ENCODE measurements at regions not wholly inside any gene's neighbourhood (a gene's known extent, or its start where the extent isn't known, plus 50 kb on each side); places are given as distances from the start of the nearest gene placed in this dataset.

DNA sequence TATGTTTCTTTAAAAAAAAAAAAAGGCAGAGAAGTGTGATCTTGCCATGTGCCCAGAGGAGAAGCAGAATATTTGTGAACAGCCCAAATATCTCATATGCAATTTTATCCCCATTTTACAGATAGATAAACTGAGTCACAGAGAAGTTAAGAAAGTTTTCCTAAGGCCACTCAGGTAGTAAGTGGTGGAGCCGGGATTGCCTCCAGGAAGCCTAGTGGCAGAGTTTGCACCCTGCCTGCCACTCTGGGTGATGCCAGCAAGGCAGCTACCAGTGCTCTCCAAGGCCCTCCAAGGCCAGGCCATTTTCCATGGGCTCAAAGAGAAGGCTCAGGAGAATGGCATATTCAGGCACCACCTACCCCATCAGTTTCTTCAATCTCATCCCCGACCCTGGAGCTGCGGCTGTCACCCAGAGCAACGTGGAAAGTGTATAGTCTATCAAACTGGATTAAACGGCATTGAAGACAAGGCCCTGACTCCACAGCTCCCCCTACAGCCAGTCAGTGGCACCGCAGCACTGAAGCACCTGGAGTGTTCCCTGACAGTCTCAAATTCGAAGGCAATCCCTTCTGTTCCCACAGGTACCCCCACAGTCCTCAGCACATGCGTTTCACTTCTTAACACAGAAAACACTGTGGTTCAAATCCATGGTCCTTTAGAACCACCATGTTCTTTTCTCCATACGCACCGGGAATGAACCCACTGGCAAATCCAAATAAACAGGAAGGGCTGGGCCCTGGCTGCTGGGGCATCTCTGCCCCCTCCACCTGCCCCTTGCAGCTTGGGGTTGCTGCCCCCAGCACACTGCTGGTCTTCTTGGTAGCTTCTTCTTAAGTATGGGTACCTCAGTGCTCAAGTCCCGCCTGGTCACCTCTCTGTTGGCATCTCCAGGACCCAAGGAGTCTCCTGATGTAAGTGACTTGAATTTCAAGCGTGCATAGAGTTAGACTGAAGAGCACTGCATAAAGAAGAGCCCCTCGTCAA, 175.3 kb downstream of the INHBB start:
- peak; percentile 48 for DNase-seq

DNA sequence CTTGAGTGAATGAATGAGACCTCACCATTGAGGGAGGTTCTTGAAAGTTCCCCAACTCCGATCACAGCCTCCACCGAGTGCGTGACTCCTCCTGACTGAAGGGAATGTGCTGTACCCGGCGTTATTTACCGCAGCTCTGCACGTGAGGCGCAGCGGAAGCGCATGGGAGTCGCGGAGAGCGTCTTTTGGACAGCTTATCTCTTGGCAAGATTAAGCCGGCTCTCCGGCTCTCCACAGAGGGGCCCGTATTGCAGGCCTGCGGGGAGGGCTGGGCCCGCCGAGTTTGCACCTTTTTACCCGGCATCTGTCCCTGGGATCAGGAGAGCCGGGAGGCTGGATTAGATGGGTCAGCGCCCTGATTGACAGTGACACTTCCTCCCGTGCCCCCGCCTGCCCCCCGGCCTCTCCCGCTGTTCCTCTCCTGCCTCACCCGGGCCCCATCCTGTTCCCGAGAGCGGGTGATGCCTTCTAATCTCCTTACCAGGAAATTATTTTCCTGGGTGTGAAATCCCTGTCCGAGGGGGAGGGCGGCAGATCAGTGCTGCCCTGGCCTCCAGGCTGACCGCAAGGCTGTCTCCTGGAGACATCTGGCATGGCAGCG, 176.3 kb downstream of the INHBB start:
- DNase-seq, result no peak

- no peak for DNase-seq
Measured at GRCh38 chr2:120523766-120524165, 177.8 kb downstream of the INHBB start.

DNA sequence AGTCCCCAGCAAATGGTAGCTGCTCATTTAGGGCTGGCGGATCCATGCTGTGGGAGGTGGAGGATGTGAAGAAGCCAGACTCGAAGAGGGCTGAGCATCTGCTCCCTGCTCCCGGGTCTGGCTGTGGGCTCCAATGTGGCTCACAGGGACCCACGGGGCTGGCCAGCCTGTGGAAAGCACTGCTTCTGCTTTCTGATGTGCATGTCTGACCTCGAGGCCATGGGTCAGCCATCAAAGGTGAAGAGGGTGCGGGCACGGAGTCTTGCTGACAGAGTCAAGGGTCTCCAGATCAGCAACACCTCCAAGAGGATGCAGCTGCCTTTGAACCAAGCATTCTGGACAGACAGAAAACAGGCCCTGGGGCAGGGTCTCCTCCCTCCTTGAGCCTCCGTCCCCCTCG, 178.2 kb downstream of the INHBB start:
- no peak for DNase-seq

DNA sequence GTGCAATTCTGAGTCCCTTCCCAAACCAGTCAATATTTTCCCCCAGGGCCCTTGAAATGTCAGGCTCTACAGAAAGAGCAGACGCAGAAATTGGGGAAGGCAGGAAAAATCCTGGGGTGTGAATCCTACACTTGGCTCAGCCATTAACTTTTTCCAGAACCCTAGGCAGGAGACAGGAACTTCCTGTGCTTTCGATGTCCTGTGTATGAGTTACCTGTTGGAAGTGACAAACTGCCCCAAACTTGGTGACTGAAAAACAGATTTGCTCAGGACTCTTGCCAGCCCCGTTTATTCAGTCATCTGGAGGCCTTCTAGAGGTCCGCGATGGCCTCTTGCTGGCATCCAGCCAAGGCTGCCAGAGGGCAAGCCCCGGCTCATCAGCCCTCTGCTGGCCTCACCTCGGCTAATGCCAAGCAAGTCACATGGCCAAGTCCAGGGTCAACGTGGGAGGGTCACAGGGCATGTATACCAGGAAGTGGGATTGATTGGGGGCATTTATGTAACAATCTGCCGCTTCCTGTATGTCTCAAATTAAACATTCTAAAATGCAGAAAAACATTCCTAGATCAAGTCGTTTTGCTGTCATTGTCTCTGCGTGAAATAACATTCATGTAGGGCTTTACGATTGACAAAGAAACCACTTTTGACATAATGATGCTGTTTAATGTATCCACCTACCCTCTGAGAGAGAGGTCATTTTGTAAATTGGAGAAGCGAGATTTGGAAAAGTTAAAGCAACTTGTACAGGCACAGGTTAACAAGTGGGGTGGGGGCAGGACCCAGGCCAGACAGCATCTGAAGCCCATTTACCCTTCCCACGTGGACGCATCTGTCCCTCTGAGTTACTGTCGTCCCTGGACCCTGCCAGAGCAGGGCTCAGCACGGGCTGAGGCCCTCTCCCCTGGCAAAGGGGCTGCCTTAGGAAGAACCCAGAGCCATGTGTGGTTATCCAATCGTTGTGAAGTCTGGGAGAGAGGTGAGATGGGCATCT, 179.4 kb downstream of the INHBB start:
- no peak for DNase-seq

GRCh38 chr2:120526047-120526562, 180.2 kb downstream of the INHBB start:
- no peak for DNase-seq

- DNase-seq, result no peak
Measured at GRCh38 chr2:120526997-120527945, 181.3 kb downstream of the INHBB start.

GRCh38 chr2:120528051-120528692, 182.2 kb downstream of the INHBB start:
- no peak for DNase-seq

DNA sequence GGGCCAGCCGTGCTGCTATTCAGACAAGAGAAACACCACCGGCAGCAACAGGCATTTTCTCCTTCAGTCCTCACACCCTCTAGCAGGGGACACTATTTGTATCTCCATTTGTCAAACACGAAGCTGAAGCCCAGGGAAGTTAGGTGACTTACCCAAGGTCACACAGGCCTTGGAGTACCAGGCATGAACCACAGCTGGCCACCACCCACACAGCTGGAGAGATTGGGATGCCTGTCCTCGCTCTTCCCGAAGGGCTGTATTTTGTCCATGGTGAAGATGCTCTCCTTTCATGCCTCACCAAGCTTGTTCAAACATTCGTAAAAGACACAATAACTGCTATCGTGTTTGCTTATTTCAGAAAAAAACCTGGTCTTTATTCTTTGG, 182.7 kb downstream of the INHBB start:
- no peak for DNase-seq

DNA sequence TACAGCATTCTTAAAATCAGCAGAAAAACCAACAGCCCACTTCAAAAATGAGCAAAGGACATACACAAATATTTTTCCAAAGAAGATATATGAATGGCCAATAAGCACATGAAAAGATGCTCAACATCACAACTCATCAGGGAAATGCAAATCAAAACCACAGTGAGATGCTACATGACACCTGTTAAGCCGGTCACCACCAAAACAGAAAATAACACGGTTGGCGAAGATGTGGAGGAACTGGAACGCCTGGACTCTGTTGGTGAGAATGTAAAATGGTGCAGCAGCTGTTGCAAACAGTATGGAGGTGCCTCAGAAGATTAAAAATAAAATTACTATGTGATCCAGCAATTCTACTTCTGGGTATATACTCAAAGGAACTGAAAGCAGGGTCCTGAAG, 184.8 kb downstream of the INHBB start:
- no peak for DNase-seq

GRCh38 chr2:120531365-120531764, 185.4 kb downstream of the INHBB start:
- no peak for DNase-seq

DNA sequence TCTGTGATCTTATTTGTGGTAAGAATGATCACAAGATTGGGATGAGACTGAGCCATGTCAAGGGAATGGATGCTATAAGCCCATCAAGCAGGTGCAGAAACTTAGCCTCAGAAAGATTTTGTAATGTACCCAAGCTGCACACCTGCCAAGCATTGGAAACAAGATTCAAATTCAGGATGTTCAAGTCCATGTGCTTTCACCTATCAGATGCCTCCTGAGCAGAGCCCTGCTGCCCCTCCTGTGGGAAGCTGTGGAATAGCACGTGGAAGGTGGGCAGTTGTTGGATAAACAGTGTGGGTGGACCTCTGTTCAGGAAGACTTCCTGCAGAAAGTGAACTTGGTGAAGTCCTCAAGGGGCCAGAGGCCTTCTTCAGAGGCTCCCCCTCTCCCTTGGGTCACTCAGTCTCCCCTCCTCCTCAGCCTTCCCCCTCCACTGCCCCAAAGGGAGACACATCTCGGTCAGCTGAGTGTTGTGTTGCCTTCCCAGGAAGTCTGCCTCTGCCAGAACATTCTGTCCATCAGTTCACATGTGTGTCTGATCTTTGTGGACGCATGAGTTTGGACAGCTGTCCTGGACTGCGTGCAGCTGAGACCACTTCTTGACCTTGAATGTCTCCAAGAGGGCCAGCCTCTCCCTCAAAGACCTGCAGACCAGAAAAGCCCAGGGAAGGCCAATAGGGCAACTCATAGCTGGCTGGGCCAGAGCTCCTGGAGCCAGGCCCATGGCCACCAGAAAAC, 186.1 kb downstream of the INHBB start:
- DNase-seq, result no peak

GRCh38 chr2:120533625-120534024, 187.7 kb downstream of the INHBB start:
- DNase-seq, result no peak

DNA sequence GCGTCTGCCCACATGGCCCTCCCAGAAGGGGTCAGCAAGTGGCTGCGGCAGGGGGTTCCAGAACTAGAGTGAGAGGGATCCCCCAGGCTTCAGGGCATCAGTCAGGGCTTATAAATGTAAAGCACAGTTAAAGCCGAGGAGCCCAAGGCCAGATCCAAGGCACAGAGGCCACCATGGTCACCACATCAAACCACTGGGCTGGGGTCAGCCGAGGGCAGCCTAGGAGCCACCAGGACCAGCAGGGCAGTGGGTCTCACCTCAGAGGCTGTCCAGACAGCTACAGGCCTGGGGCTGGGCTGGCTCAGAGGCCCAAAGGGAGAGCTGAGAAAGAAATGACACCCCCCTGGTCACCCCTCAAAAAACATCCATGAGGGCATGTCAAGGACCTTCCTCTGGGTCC, 188.5 kb downstream of the INHBB start:
- DNase-seq, result no peak

GRCh38 chr2:120535081-120535480, 189.1 kb downstream of the INHBB start:
- DNase-seq, result no peak

DNA sequence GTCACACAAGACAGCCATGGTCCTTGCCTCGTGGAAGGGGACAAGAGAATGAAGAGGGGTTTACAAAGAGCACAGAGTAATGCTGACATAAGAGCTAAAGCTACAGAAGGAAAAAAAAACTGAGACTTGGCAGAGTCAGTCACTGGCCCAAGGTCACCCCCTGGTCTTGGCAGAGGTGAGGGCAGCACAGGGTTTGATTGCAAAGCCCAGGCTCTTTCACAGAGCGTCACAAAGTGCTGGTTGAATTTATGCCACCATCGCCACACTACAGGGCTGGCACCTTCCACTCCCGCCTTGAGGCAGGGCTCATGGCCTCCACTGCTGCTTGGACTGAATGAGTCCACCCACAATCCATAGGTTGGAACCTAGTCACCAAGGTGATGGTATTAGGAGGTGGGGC, 190.2 kb downstream of the INHBB start:
- no peak for DNase-seq

- DNase-seq, result no peak
Measured at GRCh38 chr2:120538691-120539423, 192.9 kb downstream of the INHBB start.

GRCh38 chr2:120539424-120539936, 193.5 kb downstream of the INHBB start:
- no peak for DNase-seq

- DNase-seq, result no peak
Measured at GRCh38 chr2:120539937-120540718, 194.2 kb downstream of the INHBB start.

All from activated CD4-positive, alpha-beta T cell treated with anti-CD3 and anti-CD28 coated beads, Interleukin-10, Interleukin-2, amounts not matched to agents 100 ng/mL and 50 ng/mL, durations not matched to agents 16 hours and 8 hours (primary cell).